Upper lobe of left lung (tissue), 4 donors: ENCODE measurements at regions not wholly inside any gene's neighbourhood (a gene's known extent, or its start where the extent isn't known, plus 50 kb on each side); places are given as distances from the start of the nearest gene placed in this dataset.

Experiments
- EP300 ChIP-seq, 4 donors: sonication (generic); formaldehyde crosslinking; IDR thresholded peaks; one replicate each; pipeline ENCODE4 v1.5.1; 2017; ENCODE audit warnings: antibody characterized with exemption in 4 of 4, control low read depth in 2 of 4
- POLR2A ChIP-seq, 4 donors: fragments of 450-650 bp; IDR thresholded peaks; one replicate each; pipeline ENCODE4 v1.5.1; 2016 to 2017; ENCODE audit warnings: antibody characterized with exemption in 4 of 4, mild to moderate bottlenecking in 2 of 4
- POLR2AphosphoS5 ChIP-seq, 2 donors: sonication (generic); formaldehyde crosslinking; IDR thresholded peaks; one replicate each; pipeline ENCODE4 v1.5.1; 2017; ENCODE audit warnings: antibody characterized with exemption in 2 of 2
- TF ChIP-seq, protein P1 (sequence below), 6 experiments: fragments of 450-650 bp in 4 of 6; fragments of 200-600 bp in 2 of 6; sonication (generic) in 2 of 6; IDR thresholded peaks; one replicate each; pipeline ENCODE4 v1.5.1; 2016 to 2019; ENCODE audit warnings: antibody characterized with exemption in 6 of 6

- TF ChIP-seq EP300 (IDR thresholded peaks at IDR 0.05) (no peak), POLR2AphosphoS5 (IDR thresholded peaks at IDR 0.05) (no peak), POLR2A (IDR thresholded peaks at IDR 0.05) (no peak)
- TF ChIP-seq, protein P1, sequence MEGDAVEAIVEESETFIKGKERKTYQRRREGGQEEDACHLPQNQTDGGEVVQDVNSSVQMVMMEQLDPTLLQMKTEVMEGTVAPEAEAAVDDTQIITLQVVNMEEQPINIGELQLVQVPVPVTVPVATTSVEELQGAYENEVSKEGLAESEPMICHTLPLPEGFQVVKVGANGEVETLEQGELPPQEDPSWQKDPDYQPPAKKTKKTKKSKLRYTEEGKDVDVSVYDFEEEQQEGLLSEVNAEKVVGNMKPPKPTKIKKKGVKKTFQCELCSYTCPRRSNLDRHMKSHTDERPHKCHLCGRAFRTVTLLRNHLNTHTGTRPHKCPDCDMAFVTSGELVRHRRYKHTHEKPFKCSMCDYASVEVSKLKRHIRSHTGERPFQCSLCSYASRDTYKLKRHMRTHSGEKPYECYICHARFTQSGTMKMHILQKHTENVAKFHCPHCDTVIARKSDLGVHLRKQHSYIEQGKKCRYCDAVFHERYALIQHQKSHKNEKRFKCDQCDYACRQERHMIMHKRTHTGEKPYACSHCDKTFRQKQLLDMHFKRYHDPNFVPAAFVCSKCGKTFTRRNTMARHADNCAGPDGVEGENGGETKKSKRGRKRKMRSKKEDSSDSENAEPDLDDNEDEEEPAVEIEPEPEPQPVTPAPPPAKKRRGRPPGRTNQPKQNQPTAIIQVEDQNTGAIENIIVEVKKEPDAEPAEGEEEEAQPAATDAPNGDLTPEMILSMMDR (IDR thresholded peaks at IDR 0.05), result no peak
These were observed 294.1 kb upstream of the KAZN start for GRCh38 chr1:14304381-14304865.
